GM18505 (cell line): ENCODE measurements at regions not wholly inside any gene's neighbourhood (a gene's known extent, or its start where the extent isn't known, plus 50 kb on each side); places are given as distances from the start of the nearest gene placed in this dataset.

Experiments used
- ATAC-seq: cut with Tn5 transposase; IDR thresholded peaks from one replicate; pipeline ENCODE4 v1.9.1; 2021; ENCODE audit not compliant: unreplicated experiment
- POLR2A ChIP-seq: IDR thresholded peaks from 4 replicates; pipeline ENCODE4 v1.6.1; 2011; ENCODE audit warnings: borderline replicate concordance; ENCODE audit not compliant: insufficient read depth, insufficient read length; ENCODE audit errors: extremely low read depth

DNA sequence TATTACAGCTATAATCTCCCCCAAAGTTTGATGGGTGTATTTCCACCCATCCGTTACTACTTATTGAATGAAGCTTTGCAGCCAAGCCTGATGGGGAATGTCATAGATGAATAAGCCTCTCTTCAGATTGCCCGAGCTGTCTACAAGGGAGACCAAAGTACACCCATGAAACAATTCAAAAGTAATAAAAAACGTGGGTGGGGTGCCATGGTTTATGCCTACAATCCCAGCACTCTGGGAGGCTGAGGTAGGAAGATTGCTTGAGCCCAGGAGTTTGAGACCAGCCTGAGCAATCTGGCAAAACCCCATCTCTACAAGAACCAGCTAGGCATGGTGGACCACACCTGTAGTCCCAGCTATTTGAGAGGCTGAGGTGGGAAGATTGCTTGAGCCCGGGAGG, 419.2 kb downstream of the FGF9 start:
- no peak for ATAC-seq
- TF ChIP-seq POLR2A, result no peak

DNA sequence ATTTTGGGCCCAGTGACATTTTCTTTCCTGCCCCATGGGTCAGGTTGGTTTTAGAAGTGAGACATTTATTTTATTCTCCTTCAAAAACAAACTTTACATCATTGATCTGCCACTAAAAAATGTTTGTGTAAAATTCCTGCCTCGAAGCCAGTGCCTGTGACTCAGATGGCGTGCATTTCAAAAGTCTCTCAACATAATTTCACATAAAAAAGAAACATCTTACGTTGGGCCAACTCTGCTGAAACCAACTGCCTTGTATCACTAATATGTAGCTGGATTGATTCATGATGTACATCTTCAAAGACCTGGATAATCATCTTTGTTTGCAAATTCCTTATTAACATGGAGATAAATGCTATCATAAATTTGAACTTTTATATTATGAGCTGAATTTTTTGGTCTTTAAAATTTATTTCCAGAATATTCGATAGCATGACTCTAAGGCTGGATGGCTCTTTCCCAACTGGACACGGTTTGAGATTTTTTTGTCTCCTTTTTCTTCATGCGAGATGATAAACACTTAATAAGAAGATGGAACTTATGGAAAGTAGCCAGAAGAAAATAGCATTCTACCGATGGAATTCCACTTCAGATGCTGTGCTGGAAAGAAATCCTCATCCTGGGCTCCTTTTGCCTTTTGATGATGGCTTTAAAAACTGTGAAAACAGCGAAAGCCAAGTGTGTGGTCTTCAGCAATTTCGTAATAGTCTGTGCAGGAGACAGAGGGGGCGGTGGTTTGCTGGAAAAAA, 420.5 kb downstream of the FGF9 start:
- TF ChIP-seq POLR2A, result no peak
- ATAC-seq, result no peak

DNA sequence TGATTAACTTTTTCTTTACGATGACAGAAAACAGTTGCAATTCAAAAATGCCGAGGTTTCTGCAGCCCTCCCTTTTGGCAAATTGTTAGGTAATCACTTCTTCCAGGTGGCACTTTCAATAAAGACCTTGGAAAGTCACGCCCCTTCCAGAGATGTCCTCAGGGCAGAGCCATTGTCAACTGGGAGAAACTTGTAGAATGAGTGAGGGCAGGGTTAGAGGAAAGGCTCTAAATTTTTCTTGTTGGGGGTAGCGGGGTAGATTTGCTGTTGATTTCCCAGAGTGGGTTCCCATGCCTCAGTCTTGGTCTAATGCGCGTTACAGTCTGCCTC, 421.1 kb downstream of the FGF9 start:
- no peak for ATAC-seq
- TF ChIP-seq POLR2A, result no peak

DNA sequence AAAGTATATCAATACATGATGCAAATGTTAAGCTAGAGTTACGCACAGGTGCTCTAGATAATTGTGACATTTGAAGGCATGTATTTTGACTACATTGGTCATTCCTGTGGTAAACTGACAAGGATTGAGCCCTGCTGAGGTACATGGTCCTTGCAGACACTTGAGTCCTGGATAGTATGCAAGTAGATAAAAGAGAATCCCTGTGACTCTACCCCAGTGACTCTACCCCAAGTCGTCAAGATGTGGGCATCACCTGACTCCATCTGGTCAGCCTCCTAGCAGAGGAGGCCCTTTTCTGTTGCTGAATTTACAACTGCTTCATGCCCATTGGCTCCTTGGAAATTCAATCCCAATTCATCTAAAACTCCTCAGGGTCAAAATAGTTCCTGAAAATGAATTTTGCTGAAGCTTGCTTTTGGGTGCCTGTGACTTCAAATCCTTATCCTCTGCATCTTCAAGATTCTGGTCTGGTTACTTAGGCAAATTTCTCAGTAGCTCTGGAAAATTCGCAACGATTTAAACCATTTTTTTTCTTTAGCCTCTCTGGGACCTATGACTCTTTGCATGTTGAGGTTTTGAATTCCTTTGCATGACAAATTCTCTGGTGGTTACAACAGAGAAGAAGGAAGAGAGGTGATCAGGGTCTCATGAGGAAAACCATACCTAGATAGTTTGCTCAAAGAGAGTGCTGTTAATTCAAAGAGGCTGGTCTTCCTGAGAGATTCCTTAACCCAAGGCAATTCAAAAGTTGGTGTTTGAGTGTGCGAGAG, 422.1 kb downstream of the FGF9 start:
- TF ChIP-seq POLR2A, result no peak
- no peak for ATAC-seq

DNA sequence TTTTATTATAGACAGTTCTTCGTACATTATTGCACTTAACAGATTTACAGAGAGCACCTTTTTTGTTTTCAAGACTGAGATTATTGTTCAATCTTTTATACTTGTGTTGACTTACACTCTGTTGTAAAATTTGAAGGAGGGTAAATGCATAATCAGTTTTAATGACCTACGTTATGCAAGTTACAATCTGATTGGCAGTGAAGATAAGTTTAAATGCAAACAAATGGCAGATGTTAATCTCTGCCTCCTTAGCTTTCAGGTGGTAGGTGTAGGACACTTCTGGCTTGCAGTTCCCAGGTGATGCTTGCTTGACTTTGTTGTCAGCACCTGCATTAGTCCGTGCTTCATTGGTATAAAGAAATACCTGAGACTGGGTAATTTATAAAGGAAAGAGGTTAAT, 424.9 kb downstream of the FGF9 start:
- no peak for ATAC-seq
- no peak for TF ChIP-seq POLR2A

DNA sequence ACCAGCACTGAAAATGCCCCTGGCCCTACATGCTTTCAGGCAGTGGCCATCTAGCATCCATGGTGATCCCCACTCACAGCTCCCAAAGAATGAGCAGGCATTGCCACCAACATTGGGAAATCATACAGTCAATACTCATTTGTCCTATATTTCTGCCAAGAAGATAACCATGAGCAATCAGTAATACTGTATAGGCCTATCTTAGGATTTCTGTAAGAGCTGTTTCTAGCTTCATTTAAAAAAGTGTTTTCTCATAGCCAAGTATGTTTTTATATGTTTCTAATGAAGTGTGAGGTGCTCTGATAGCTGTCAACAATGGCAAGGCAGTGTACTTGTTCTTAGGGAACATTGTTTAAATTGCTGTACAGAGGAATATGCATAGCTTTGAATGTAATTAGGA, 428.7 kb downstream of the FGF9 start:
- no peak for ATAC-seq
- no peak for TF ChIP-seq POLR2A

DNA sequence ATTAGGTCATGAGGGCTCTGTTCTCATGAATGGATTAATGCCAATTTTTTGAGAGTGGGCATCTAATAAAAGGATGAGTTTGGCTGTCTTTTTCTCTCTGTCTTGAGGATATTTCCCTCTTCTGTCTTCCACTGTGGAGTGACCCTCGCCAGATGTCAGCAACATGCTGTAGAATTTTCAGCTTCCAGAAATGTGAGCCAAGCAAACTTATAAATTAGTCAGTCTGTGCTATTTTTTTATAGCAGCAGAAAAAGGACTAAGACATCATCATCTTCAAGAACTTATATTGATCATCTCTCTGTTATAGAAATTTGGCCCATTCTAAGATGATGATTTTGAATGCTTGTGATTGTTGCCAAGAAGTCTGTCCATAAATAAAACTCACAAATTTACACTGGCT, 431.4 kb downstream of the FGF9 start:
- ATAC-seq, result no peak
- TF ChIP-seq POLR2A, result no peak

DNA sequence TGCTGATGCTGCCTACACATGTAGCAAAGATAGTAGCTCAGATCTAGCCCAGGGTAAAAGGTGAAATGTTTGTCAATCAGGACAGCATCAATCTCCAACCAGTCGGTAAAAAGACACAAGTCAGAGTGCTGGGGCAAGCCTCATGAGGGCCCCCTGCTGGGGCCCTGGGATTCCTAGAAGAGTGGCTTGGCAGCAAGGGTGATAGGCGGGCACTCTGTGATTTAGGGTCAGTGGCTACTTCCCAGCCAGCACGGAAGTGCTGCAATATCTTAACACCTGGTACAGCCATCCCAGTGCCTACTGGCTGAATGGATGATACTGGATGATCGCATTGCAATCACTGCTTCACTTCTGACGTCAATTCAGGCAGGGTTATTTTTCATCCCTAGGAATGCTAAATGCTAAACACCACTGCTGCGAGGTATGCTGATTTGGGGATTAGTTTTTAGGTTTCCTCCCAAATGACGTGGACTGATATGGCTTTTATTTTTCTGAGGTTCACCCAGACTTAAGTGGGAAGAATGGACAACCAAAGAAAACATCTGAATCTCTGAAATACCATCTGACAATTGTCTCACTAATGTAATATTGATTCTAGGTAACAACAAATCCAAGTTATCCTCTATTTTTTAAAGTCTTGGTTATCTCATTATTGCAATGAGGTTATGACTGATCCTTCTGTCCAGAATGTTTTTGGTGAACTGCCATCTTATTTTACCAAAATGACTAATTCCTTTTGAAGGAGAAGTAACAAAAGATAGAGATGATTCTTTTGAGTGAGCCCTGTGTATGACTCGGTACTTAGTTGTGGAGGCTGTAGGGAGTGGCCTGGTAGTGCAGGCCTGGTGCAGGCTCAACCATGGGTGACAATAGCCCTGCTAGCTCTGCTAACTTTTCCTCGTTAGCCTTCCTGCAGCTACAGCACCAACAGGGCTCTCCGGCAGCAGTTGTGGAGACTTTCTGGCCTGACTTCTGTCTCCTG, 432.5 kb downstream of the FGF9 start:
- TF ChIP-seq POLR2A, result no peak
- ATAC-seq, result no peak

DNA sequence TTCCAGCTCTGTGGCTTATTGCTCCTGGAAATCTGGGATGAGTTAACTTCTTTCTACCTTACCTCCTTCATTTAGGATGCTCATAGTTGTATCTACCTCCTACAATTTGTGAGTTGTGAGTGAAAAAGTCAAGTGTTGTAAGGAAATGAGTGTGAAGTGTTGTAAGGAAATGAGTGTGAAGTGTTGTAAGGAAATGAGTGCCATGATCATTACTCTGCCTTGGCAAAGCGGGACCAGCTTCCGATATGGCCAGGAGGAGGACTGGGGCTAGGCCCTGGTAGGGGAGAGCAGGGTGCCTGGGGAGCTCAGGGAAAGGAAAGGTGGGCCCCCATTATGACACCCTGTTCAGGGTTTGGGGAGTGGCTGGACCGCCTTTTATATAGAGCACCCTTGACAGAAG, 435.2 kb downstream of the FGF9 start:
- TF ChIP-seq POLR2A, result no peak
- ATAC-seq, result no peak

DNA sequence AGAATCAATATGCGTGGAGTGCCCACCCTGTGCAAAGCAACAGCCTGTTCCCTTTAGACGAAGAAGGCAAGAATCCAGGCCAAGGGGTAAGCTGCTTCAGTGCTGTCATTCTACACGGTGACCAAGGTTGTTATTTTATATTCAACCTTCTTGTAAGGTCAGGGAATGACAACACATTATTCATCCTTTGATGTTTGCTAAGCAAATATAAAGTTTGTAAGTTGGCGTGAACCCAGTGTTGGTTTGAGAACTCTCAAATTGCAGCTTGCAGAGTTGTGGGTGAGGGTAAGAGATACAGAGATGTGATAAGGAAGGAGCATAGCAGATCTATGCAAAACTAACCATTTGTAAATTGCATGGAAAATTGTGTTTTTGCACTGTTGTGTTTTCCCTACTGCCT, 436.7 kb downstream of the FGF9 start:
- TF ChIP-seq POLR2A, result no peak
- no peak for ATAC-seq

DNA sequence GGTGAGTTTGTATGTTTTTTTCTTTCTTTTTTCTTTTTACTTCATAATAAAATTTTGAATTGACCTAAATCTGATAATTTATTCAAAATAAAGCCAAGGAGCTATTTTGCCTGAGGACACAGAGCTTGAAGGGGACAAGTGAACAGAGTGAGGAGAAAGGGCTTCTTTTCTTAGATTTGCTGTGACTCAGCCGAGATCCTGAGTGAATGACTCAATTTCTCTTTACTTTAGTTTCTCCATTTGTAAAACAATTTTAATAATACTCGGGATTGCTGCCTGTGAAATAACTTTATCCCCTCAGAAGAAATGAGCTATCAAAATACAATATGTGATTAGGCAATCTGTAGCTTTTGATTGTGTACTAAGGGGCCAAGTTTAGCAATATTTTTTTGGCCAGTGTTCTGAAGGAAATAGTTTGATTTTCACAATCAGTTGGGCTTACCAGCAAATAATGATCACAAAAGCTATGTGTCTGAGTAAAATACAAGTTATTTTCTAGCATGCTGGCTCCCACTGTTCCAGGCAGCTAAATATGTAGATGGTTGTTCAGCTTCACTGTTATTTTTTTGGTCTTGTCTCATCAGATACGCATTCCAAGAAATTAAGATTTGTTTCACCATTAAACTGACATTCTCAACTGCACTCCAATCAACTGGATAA, 437.5 kb downstream of the FGF9 start:
- no peak for ATAC-seq
- no peak for TF ChIP-seq POLR2A

DNA sequence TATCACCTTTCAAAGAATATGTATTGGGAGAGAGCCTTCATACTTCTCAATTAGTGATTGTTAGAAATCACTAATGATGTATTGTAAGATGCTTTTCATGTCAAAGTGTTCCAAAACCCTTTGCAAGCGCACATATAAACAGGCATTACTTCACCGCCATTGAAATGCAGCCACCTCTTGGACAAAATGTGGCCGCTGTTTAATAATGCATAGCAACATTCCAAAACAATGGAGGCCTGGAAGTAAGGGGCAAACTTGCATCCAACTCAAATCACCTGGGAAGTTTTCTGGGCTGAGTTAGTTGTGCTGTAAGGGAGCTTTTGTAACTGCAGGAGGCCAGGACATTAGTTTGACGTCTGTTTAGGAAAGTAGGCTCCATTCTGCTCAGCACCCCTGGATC, 438.1 kb downstream of the FGF9 start:
- no peak for ATAC-seq
- TF ChIP-seq POLR2A, result no peak

DNA sequence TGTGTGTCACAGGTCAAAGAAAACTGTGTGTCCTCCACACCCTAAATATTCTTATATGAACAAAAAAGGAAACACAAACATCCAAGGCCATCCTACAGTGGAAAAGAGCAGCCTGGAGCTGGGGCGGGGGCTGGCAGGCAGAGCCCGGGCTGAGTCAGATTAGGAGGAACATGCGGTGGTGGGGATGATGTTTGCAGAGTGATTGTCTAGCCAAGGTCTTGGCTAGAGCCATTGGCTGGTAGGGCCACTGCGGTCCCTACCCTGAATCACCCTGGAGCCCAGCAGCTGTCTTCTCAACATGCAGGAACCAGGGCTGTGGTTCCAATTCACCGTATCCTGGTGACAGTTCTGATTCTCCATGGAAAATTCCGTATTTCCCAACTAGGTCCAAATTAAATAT, 439.5 kb downstream of the FGF9 start:
- TF ChIP-seq POLR2A, result no peak
- no peak for ATAC-seq
